ENCODE measurements at regions not wholly inside any gene's neighbourhood (a gene's known extent, or its start where the extent isn't known, plus 50 kb on each side); places are given as distances from the start of the nearest gene placed in this dataset.

DNA sequence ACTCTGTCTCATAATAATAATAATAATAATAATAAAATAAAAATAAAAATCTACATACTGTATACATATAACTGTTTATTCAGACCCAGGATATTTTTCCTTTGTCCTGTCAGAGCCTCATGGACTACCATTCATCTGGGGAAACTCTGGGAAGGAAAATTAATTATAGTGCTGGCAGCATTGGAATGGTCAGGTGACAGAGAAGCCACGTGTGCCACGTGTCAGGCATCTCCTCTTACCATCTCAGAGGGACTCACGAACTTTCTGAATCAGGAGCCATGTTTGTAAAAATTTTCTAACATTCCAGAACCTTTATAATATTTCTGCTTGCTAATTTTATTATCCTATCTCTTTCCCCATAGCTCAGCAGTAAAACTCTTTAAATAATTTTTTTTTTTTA lies 97.8 kb upstream of the HNRNPU start:
- H3K4me1 ChIP-seq (ENCODE audit: low read length) = peaks cover 45% of the 10 kb centered on the region
- TF ChIP-seq, protein P1, sequence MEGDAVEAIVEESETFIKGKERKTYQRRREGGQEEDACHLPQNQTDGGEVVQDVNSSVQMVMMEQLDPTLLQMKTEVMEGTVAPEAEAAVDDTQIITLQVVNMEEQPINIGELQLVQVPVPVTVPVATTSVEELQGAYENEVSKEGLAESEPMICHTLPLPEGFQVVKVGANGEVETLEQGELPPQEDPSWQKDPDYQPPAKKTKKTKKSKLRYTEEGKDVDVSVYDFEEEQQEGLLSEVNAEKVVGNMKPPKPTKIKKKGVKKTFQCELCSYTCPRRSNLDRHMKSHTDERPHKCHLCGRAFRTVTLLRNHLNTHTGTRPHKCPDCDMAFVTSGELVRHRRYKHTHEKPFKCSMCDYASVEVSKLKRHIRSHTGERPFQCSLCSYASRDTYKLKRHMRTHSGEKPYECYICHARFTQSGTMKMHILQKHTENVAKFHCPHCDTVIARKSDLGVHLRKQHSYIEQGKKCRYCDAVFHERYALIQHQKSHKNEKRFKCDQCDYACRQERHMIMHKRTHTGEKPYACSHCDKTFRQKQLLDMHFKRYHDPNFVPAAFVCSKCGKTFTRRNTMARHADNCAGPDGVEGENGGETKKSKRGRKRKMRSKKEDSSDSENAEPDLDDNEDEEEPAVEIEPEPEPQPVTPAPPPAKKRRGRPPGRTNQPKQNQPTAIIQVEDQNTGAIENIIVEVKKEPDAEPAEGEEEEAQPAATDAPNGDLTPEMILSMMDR (IDR thresholded peaks at IDR 0.05; ENCODE audit: low read depth, low read length) = no peak
- no peak for TF ChIP-seq EZH2phosphoT487 (IDR thresholded peaks at IDR 0.05; ENCODE audit: low read depth)

DNA sequence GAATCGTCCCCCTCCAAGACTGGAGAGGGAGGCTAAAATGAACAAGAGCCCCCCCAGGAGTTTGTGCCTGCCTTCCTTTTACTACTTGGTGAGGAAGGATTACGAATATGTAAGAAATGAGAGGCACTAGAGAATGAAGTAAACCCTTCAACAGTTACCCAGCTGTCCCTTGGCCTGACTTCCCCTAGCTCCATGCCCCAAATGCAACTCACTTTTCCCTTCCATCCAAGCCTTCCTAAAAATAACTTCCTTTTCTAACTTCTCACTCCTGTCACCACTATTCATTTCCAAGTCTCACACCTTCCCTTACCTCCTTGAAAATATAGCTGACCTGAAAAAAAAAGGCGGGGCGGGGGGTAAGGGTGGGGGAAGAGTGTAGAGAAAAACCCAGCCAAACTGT lies 96.6 kb upstream of the HNRNPU start:
- TF ChIP-seq EZH2phosphoT487 (IDR thresholded peaks at IDR 0.05; ENCODE audit: low read depth) = no peak
- TF ChIP-seq, protein P1 (IDR thresholded peaks at IDR 0.05; ENCODE audit: low read depth, low read length) = no peak
- no peaks in the 10 kb centered on the region for H3K27me3 ChIP-seq (ENCODE audit: low read depth, low read length)
- no peak overlapping the region for H3K27ac ChIP-seq (ENCODE audit: low read length)
- peaks cover 45% of the 10 kb centered on the region for H3K4me1 ChIP-seq (ENCODE audit: low read length)
- no peaks in the 10 kb centered on the region for H3K36me3 ChIP-seq (replicated peaks; ENCODE audit: low read depth, low read length)
- H4K20me1 ChIP-seq (ENCODE audit: insufficient read depth, low read length) = no peaks in the 10 kb centered on the region
- H3K9me3 ChIP-seq (ENCODE audit: insufficient read depth, low read length) = no peaks in the 10 kb centered on the region
- no peak overlapping the region for H3K4me3 ChIP-seq (ENCODE audit: low read length)
- H2AFZ ChIP-seq (ENCODE audit: low read depth, low read length) = no peak overlapping the region
- H3K79me2 ChIP-seq (ENCODE audit: low read length) = no peaks in the 10 kb centered on the region
- no peak overlapping the region for H3K4me2 ChIP-seq (ENCODE audit: low read length)
- H3K9ac ChIP-seq (ENCODE audit: low read length) = no peak overlapping the region

More for the DNA sequence above, 97.8 kb upstream of the HNRNPU start:
- Histone ChIP-seq H3K9me3 (ENCODE audit: insufficient read depth, low read length) (no peaks in the 10 kb centered on the region), H3K9ac (ENCODE audit: low read length) (no peak overlapping the region), H2AFZ (ENCODE audit: low read depth, low read length) (no peak overlapping the region), H4K20me1 (ENCODE audit: insufficient read depth, low read length) (no peaks in the 10 kb centered on the region), H3K4me3 (ENCODE audit: low read length) (no peak overlapping the region), H3K27me3 (ENCODE audit: low read depth, low read length) (no peaks in the 10 kb centered on the region), H3K36me3 (replicated peaks; ENCODE audit: low read depth, low read length) (no peaks in the 10 kb centered on the region), H3K79me2 (ENCODE audit: low read length) (no peaks in the 10 kb centered on the region), H3K27ac (ENCODE audit: low read length) (no peak overlapping the region), H3K4me2 (ENCODE audit: low read length) (no peak overlapping the region)

DNA sequence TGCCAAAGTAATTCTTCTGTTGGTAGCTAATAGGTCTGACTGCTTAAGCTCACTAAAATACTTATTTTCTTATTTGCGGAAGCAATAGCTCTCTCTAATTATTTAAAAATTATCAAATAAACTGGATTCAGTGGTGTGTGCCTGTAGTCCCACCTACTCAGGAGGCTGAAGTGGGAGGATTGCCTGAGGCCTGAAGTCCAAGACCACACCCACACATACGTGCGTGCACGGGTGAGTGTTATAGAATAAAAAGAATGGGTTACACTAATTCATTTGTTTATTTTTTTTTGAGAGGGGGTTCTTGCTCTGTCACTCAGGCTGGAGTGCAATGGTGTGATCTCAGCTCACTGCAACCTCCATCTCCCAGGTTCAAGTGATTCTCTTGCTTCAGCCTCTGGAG lies 94.2 kb upstream of the HNRNPU start:
- H3K9ac ChIP-seq (ENCODE audit: low read length) = no peak overlapping the region
- peaks cover 23% of the 10 kb centered on the region for H3K4me1 ChIP-seq (ENCODE audit: low read length)
- no peak overlapping the region for H3K4me3 ChIP-seq (ENCODE audit: low read length)
- no peaks in the 10 kb centered on the region for H3K79me2 ChIP-seq (ENCODE audit: low read length)
- no peaks in the 10 kb centered on the region for H3K9me3 ChIP-seq (ENCODE audit: insufficient read depth, low read length)
- H3K4me2 ChIP-seq (ENCODE audit: low read length) = no peak overlapping the region
- no peaks in the 10 kb centered on the region for H3K27me3 ChIP-seq (ENCODE audit: low read depth, low read length)
- H2AFZ ChIP-seq (ENCODE audit: low read depth, low read length) = no peak overlapping the region
- H3K27ac ChIP-seq (ENCODE audit: low read length) = no peak overlapping the region
- H3K36me3 ChIP-seq (replicated peaks; ENCODE audit: low read depth, low read length) = no peaks in the 10 kb centered on the region
- no peaks in the 10 kb centered on the region for H4K20me1 ChIP-seq (ENCODE audit: insufficient read depth, low read length)
- TF ChIP-seq, protein P1 (IDR thresholded peaks at IDR 0.05; ENCODE audit: low read depth, low read length) = no peak

DNA sequence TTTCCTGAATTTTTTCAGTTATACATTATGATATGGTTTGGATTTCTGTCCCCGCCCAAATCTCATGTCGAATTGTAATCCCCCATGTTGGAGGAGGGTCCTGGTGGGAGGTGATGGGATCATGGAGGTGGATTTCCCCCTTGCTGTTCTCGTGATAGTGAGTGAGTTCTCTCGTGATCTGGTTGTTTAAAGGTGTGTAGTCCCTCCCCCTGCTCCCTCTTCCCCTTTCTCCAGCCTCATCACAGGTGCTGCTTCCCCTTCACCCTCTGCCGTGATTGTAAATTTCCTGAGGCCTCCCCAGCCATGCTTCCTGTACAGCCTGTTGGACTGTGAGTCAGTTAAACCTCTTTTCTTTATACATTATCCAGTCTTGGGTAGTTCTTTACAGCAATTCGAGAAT lies 93.2 kb upstream of the HNRNPU start:
- H3K27ac ChIP-seq (ENCODE audit: low read length) = peak overlapping the region; percentile 14; the same call in 1 of the 2 replicates
- H3K4me2 ChIP-seq (ENCODE audit: low read length) = peak overlapping the region; percentile 43
- H4K20me1 ChIP-seq (ENCODE audit: insufficient read depth, low read length) = no peaks in the 10 kb centered on the region
- H3K27me3 ChIP-seq (ENCODE audit: low read depth, low read length) = no peaks in the 10 kb centered on the region
- no peak overlapping the region for H3K9ac ChIP-seq (ENCODE audit: low read length)
- no peaks in the 10 kb centered on the region for H3K79me2 ChIP-seq (ENCODE audit: low read length)
- no peaks in the 10 kb centered on the region for H3K9me3 ChIP-seq (ENCODE audit: insufficient read depth, low read length)
- TF ChIP-seq EZH2phosphoT487 (IDR thresholded peaks at IDR 0.05; ENCODE audit: low read depth) = no peak
- TF ChIP-seq, protein P1 (IDR thresholded peaks at IDR 0.05; ENCODE audit: low read depth, low read length) = no peak
- no peaks in the 10 kb centered on the region for H3K36me3 ChIP-seq (replicated peaks; ENCODE audit: low read depth, low read length)
- no peak overlapping the region for H2AFZ ChIP-seq (ENCODE audit: low read depth, low read length)
- H3K4me1 ChIP-seq (ENCODE audit: low read length) = peaks cover 25% of the 10 kb centered on the region
- H3K4me3 ChIP-seq (ENCODE audit: low read length) = peak overlapping the region; percentile 1; the same call in 1 of the 2 replicates
